ENCODE measurements at regions not wholly inside any gene's neighbourhood (a gene's known extent, or its start where the extent isn't known, plus 50 kb on each side); places are given as distances from the start of the nearest gene placed in this dataset.

- no peak for TF ChIP-seq CTCF (conservative IDR thresholded peaks at IDR 0.05; ENCODE audit: low read length)
- TF ChIP-seq EZH2phosphoT487 (IDR thresholded peaks at IDR 0.05; ENCODE audit: borderline replicate concordance, low read depth, low read length): no peak
These were observed 462.0 kb upstream of the CNTN3 start for GRCh38 chr3:75076481-75076880.
